ES-I3 (cell line): ENCODE measurements at regions not wholly inside any gene's neighbourhood (a gene's known extent, or its start where the extent isn't known, plus 50 kb on each side); places are given as distances from the start of the nearest gene placed in this dataset.
"Not testable (repeated sequence)": the region's sequence is repeated elsewhere in the genome, so short reads cannot be mapped to it uniquely, and the experiment has no call there.

ENCODE experiments used
- H3K36me3 ChIP-seq: 2 replicates; pipeline ENCODE4 v1.6.1; 2013; ENCODE audit warnings: mild to moderate bottlenecking, low read length, control low read depth, moderate library complexity; ENCODE audit not compliant: insufficient read depth
- H3K4me1 ChIP-seq: 2 replicates; pipeline ENCODE4 v1.6.1; 2013; ENCODE audit warnings: mild to moderate bottlenecking, control low read depth, low read length; ENCODE audit not compliant: insufficient read depth
- H3K9ac ChIP-seq: 2 replicates; pipeline ENCODE4 v1.6.1; 2013; ENCODE audit warnings: low read depth, mild to moderate bottlenecking, low read length, moderate library complexity
- H3K9me3 ChIP-seq: 2 replicates; pipeline ENCODE4 v1.6.1; 2013; ENCODE audit warnings: mild to moderate bottlenecking, low read length, moderate library complexity; ENCODE audit not compliant: control insufficient read depth, insufficient read depth

- Histone ChIP-seq H3K4me1 (no peaks in the 10 kb centered on the region), H3K9ac (no peak overlapping the region), H3K9me3 (no peaks in the 10 kb centered on the region), H3K36me3 (no peaks in the 10 kb centered on the region)
These were observed 301.9 kb upstream of the TBX18 start for GRCh38 chr6:85066266-85066665.

- no peaks in the 10 kb centered on the region for H3K36me3 ChIP-seq
- H3K4me1 ChIP-seq: no peaks in the 10 kb centered on the region
- no peak overlapping the region for H3K9ac ChIP-seq
- no peaks in the 10 kb centered on the region for H3K9me3 ChIP-seq
These were observed 301.4 kb upstream of the TBX18 start for GRCh38 chr6:85065831-85066230.

DNA sequence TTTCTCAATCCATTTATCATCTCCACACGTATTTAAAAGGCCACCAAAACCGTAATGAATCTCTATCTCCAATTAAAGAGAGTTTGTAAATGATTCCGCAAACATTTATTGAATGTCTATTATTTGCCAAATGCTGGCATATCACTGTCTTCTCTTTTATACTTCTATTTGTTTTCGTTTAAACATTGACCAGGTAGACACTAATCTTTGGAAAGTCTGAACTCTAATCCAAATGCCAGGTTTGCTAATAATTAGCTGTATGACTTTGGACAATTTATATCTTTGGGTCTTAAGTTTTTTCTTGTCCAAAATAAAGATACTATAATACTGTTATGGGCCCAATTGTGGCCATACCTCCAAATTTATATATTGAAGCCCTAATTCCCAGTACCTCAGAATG is 299.2 kb upstream of the TBX18 start:
- H3K4me1 ChIP-seq: no peaks in the 10 kb centered on the region
- no peak overlapping the region for H3K9ac ChIP-seq
- H3K36me3 ChIP-seq: no peaks in the 10 kb centered on the region
- no peaks in the 10 kb centered on the region for H3K9me3 ChIP-seq

- Histone ChIP-seq H3K9me3 (no peaks in the 10 kb centered on the region), H3K9ac (no peak overlapping the region), H3K4me1 (no peaks in the 10 kb centered on the region), H3K36me3 (no peaks in the 10 kb centered on the region)
These were observed 298.5 kb upstream of the TBX18 start for GRCh38 chr6:85062884-85063283.

GRCh38 chr6:85058806-85059205 is 294.4 kb upstream of the TBX18 start:
- H3K9me3 ChIP-seq: no peaks in the 10 kb centered on the region
- no peaks in the 10 kb centered on the region for H3K4me1 ChIP-seq
- no peak overlapping the region for H3K9ac ChIP-seq
- H3K36me3 ChIP-seq: no peaks in the 10 kb centered on the region

- H3K4me1 ChIP-seq: peaks cover 5% of the 10 kb centered on the region; the same call in 1 of the 2 replicates
- no peaks in the 10 kb centered on the region for H3K9me3 ChIP-seq
- H3K36me3 ChIP-seq: no peaks in the 10 kb centered on the region
- no peak overlapping the region for H3K9ac ChIP-seq
These were observed 285.8 kb upstream of the TBX18 start for GRCh38 chr6:85050149-85050548.

DNA sequence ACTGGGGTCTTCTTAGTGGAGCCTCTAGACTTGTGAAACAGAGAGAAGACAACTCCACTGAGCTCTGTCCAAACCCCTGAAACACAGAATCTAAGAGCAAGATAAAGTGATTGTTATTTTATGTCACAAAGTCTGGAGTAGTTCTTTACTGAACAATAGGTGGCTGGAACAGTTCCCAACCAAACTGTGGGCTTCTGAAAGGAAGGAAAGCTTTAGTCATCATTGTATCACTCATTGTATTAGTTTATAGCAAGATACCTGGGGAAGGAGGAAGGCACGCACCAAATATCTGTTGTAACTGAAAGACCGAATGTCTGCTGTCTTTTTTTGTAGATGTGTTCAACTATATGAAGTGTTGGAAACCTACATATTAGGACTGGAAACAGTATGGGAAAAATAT is 284.9 kb upstream of the TBX18 start:
- Histone ChIP-seq H3K4me1 (peaks cover 5% of the 10 kb centered on the region; the same call in 1 of the 2 replicates), H3K9me3 (no peaks in the 10 kb centered on the region), H3K36me3 (no peaks in the 10 kb centered on the region), H3K9ac (no peak overlapping the region)

DNA sequence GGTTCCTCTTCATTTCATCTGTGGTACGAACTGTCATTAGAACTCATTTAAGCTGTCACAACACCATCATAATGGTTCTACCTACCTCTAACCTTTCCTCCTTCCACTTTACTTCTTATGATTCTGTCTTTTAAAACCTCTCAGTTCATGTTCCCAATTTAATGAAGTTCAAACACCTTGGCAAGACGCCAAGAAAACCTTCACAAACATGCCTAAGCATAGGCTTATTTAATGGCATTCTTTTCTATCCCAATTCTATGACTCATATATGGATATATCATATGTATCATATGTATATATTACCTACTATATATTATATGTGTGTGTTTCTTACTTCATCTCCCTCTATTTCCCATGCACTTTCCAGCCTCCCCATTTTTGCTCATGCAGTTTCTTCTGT is 283.4 kb upstream of the TBX18 start:
- Histone ChIP-seq H3K9ac (no peak overlapping the region), H3K4me1 (peaks cover 5% of the 10 kb centered on the region; the same call in 1 of the 2 replicates), H3K36me3 (no peaks in the 10 kb centered on the region), H3K9me3 (no peaks in the 10 kb centered on the region)

DNA sequence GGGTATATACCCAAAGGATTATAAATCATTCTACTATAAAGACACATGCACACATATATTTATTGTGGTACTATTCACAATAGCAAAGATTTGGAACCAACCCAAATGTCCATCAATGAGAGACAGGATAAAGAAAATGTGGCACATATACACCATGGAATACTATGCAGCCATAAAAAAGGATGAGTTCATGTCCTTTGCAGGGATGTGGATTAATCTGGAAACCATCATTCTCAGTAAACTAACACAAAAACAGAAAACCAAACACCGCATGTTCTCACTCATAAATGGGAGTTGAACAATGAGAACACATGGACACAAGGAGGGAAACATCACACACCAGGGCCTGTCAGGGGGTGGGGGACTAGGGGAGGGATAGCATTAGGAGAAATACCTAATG is 281.4 kb upstream of the TBX18 start:
- not testable (repeated sequence) for H3K9ac ChIP-seq, H3K9me3 ChIP-seq, H3K36me3 ChIP-seq, H3K4me1 ChIP-seq

DNA sequence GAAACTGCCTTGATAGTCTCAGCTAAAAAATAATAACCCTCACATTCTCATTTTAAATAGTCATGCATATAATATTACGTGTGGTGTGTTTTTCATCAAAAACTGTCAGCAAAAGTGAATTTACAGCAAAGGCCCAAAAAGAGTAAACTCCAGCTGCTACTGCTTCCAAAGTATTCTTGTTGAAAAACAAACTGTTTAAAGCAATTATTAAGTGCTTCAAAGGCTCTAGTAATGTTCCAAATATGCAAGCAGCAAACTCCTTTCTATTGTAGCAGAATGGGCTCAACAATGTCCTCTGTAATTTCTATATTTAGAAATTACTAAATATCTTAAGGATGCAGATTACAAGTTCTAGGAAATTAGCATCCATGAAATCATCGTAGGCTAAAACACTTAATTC is 280.0 kb upstream of the TBX18 start:
- no peak overlapping the region for H3K9ac ChIP-seq
- H3K4me1 ChIP-seq: no peaks in the 10 kb centered on the region
- no peaks in the 10 kb centered on the region for H3K36me3 ChIP-seq
- no peaks in the 10 kb centered on the region for H3K9me3 ChIP-seq

- Histone ChIP-seq H3K9ac (no peak overlapping the region), H3K9me3 (no peaks in the 10 kb centered on the region), H3K4me1 (no peaks in the 10 kb centered on the region)
These were observed 277.0 kb upstream of the TBX18 start for GRCh38 chr6:85041376-85041775.

DNA sequence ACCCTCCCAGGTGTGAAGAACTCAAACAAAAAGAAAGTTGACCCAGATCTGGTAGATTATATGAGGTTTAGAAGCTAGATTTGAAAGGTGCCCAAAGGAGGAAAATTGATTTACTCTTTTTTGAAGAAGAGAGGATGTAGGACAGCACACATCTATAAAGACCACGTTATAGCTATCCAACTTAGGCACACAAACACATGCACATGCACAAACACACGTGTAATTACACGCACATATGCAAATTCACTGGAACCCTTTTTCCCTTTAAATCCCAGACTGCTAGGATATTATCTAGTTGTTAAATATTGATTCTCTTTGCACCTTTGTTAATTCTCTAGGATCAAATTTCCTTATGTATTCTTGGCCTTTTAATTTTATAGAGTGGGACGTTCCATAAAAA is 272.8 kb upstream of the TBX18 start:
- Histone ChIP-seq H3K9ac (no peak overlapping the region), H3K36me3 (no peaks in the 10 kb centered on the region), H3K9me3 (peaks cover 2% of the 10 kb centered on the region; the same call in 1 of the 2 replicates), H3K4me1 (no peaks in the 10 kb centered on the region)

More at GRCh38 chr6:85041376-85041775, 277.0 kb upstream of the TBX18 start:
- H3K36me3 ChIP-seq: no peaks in the 10 kb centered on the region

DNA sequence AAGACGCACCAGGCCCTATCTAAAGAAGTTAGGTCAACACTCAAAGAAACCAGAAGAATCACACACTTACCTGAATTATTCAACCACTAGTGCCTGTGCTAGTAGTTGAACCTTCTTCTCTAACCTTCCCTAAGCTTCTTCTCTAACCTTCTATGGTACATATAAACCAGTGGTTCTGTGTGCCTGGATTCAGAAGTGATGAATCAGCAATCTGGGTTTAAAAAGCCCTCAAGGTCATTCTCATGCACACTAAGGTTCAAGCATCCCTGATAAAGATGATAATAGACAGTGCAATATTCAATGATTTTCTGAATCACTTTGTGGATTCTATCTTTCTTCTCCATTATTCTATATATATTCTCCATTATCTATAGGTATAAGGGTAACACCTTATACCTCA is 271.4 kb upstream of the TBX18 start:
- Histone ChIP-seq H3K4me1 (no peaks in the 10 kb centered on the region), H3K9me3 (peaks cover 2% of the 10 kb centered on the region; the same call in 1 of the 2 replicates), H3K36me3 (no peaks in the 10 kb centered on the region), H3K9ac (no peak overlapping the region)

DNA sequence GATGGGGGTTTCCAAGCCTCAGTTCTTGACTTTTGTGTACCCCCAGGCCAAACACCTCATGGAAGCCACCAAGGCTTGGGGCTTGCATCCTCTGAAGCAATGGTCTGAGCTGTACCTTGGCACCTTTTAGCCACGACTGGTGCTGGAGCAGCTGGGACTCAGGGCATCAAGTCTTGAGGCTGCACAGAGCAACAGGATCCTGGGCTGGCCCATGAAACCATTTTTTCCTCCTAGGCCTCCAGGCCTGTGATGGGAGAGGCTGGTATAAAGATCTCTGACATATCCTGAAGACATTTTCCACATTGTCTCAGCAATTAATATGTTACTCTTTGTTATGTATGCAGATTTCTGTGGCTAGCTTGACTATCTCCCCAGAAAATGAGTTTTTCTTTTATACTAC is 269.1 kb upstream of the TBX18 start:
- H3K9ac ChIP-seq: no peak overlapping the region
- no peaks in the 10 kb centered on the region for H3K4me1 ChIP-seq
- no peaks in the 10 kb centered on the region for H3K36me3 ChIP-seq
- H3K9me3 ChIP-seq: peaks cover 2% of the 10 kb centered on the region; the same call in 1 of the 2 replicates

DNA sequence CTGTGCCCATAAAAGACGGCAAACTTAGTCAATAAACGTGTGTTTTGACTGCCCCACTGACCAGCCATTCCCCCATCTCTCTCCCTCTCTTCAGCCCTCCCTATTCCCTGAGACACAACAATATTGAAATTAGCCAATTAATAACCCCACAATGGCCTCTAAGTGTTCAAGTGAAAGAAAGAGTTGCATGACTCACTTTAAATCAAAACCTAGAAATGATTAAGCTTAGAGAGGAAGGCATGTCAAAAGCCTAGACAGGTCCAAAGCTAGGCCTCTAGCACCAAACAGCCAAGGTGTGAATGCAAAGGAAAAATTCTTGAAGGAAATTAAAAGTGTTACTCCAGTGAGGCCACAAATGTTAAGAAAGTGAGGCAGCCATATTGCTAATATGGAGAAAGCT is 261.6 kb upstream of the TBX18 start:
- H3K4me1 ChIP-seq: no peaks in the 10 kb centered on the region
- H3K9me3 ChIP-seq: no peaks in the 10 kb centered on the region; the same call in 1 of the 2 replicates
- H3K36me3 ChIP-seq: no peaks in the 10 kb centered on the region
- no peak overlapping the region for H3K9ac ChIP-seq

- no peak overlapping the region for H3K9ac ChIP-seq
- no peaks in the 10 kb centered on the region for H3K4me1 ChIP-seq
- no peaks in the 10 kb centered on the region for H3K9me3 ChIP-seq
- no peaks in the 10 kb centered on the region for H3K36me3 ChIP-seq
These were observed 259.3 kb upstream of the TBX18 start for GRCh38 chr6:85023721-85024120.
